OCI-LY1 (cell line): ENCODE measurements at regions not wholly inside any gene's neighbourhood (a gene's known extent, or its start where the extent isn't known, plus 50 kb on each side); places are given as distances from the start of the nearest gene placed in this dataset.

Source experiments
- H2AFZ ChIP-seq: fragments of 200-600 bp; sonication (generic), shearing (Covaris generic); 2 replicates; pipeline ENCODE4 v1.6.0; 2014; ENCODE audit warnings: antibody characterized with exemption, mild to moderate bottlenecking, low read length
- H3F3A ChIP-seq: fragments of 200-600 bp; sonication (generic), shearing (Covaris generic); 2 replicates; pipeline ENCODE4 v1.6.0; 2014; ENCODE audit warnings: mild to moderate bottlenecking, antibody characterized with exemption, low read length, moderate library complexity; ENCODE audit not compliant: insufficient read depth
- H3K27ac ChIP-seq: fragments of 200-600 bp; sonication (generic); 2 replicates; pipeline ENCODE4 v1.5.1; 2014; ENCODE audit warnings: low read length, mixed run types, mild to moderate bottlenecking, low read depth; ENCODE audit not compliant: poor library complexity, severe bottlenecking
- H3K27me3 ChIP-seq: fragments of 200-600 bp; sonication (generic); 2 replicates; pipeline ENCODE4 v1.6.0; 2014; ENCODE audit warnings: antibody characterized with exemption, mild to moderate bottlenecking, low read length, moderate library complexity; ENCODE audit not compliant: insufficient read depth
- H3K36me3 ChIP-seq: fragments of 200-600 bp; sonication (generic); 2 replicates; pipeline ENCODE4 v1.6.1; 2014; ENCODE audit warnings: mild to moderate bottlenecking, antibody characterized with exemption, low read length, moderate library complexity, mixed read lengths; ENCODE audit not compliant: insufficient read depth
- H3K4me1 ChIP-seq: fragments of 200-600 bp; sonication (generic); 2 replicates; pipeline ENCODE4 v1.5.1; 2014; ENCODE audit warnings: mild to moderate bottlenecking, low read length, moderate library complexity; ENCODE audit not compliant: insufficient read depth, severe bottlenecking
- H3K4me2 ChIP-seq: fragments of 200-600 bp; sonication (generic), shearing (Covaris generic); 2 replicates; pipeline ENCODE4 v1.6.1; 2014; ENCODE audit warnings: low read length
- H3K4me3 ChIP-seq: fragments of 200-600 bp; sonication (generic); 2 replicates; pipeline ENCODE4 v1.5.1; 2014; ENCODE audit warnings: low read length, low read depth, mild to moderate bottlenecking, mixed read lengths; ENCODE audit not compliant: poor library complexity, severe bottlenecking
- H3K79me2 ChIP-seq: fragments of 200-600 bp; shearing (Covaris generic); 2 replicates; pipeline ENCODE4 v1.6.1; 2016; ENCODE audit warnings: mixed run types, low read length, mixed read lengths; ENCODE audit not compliant: insufficient read depth
- H3K9ac ChIP-seq: fragments of 200-600 bp; sonication (generic), shearing (Covaris generic); 2 replicates; pipeline ENCODE4 v1.6.1; 2014; ENCODE audit warnings: mild to moderate bottlenecking, low read length, mixed read lengths
- H3K9me2 ChIP-seq: fragments of 200-600 bp; sonication (generic), shearing (Covaris generic); 2 replicates; pipeline ENCODE4 v1.6.1; 2014; ENCODE audit warnings: low read depth, mild to moderate bottlenecking, low read length, mixed read lengths
- H3K9me3 ChIP-seq: fragments of 200-600 bp; shearing (Covaris generic); 2 replicates; pipeline ENCODE4 v1.6.1; 2014; ENCODE audit warnings: low read length, mixed read lengths
- H4K20me1 ChIP-seq: fragments of 200-600 bp; sonication (generic), shearing (Covaris generic); 2 replicates; pipeline ENCODE4 v1.6.0; 2016; ENCODE audit warnings: mild to moderate bottlenecking, low read length; ENCODE audit not compliant: insufficient read depth
- CTCF ChIP-seq: fragments of 200-600 bp; sonication (generic), shearing (Covaris generic); IDR thresholded peaks from 2 replicates; pipeline ENCODE4 v1.5.1; 2017; ENCODE audit warnings: mild to moderate bottlenecking, antibody characterized with exemption, low read length, moderate library complexity, mixed read lengths
- EZH2 ChIP-seq: fragments of 200-600 bp; sonication (generic), shearing (Covaris generic); IDR thresholded peaks from 2 replicates; pipeline ENCODE4 v1.8.0; 2017; ENCODE audit warnings: borderline replicate concordance, mixed run types, mild to moderate bottlenecking, antibody characterized with exemption, low read length, moderate library complexity, mixed read lengths

GRCh38 chr18:76054156-76054555, 440.9 kb downstream of the ZNF516 start:
- Histone ChIP-seq H3K27ac (no peak overlapping the region), H3K36me3 (no peaks in the 10 kb centered on the region), H4K20me1 (no peaks in the 10 kb centered on the region), H2AFZ (no peak overlapping the region), H3K9ac (no peak overlapping the region), H3K4me2 (no peak overlapping the region), H3K9me3 (no peaks in the 10 kb centered on the region), H3K79me2 (no peaks in the 10 kb centered on the region), H3F3A (no peaks in the 10 kb centered on the region), H3K9me2 (no peaks in the 10 kb centered on the region), H3K27me3 (no peaks in the 10 kb centered on the region), H3K4me1 (no peaks in the 10 kb centered on the region), H3K4me3 (no peak overlapping the region)
- TF ChIP-seq EZH2 (no peak), CTCF (no peak)

- Histone ChIP-seq H3F3A (no peaks in the 10 kb centered on the region), H3K9me2 (no peaks in the 10 kb centered on the region), H4K20me1 (no peaks in the 10 kb centered on the region), H3K4me1 (no peaks in the 10 kb centered on the region), H3K9me3 (no peaks in the 10 kb centered on the region), H3K4me3 (no peak overlapping the region), H3K27me3 (no peaks in the 10 kb centered on the region), H3K79me2 (no peaks in the 10 kb centered on the region), H3K4me2 (no peak overlapping the region), H3K9ac (no peak overlapping the region), H3K36me3 (no peaks in the 10 kb centered on the region), H2AFZ (no peak overlapping the region), H3K27ac (no peak overlapping the region)
- no peak for TF ChIP-seq EZH2
- no peak for TF ChIP-seq CTCF
These were observed 441.5 kb downstream of the ZNF516 start for GRCh38 chr18:76053551-76053950.

GRCh38 chr18:76052227-76052595, 442.8 kb downstream of the ZNF516 start:
- Histone ChIP-seq H4K20me1 (no peaks in the 10 kb centered on the region), H3K9ac (no peak overlapping the region), H3K9me3 (no peaks in the 10 kb centered on the region), H3K27ac (no peak overlapping the region), H3K4me3 (no peak overlapping the region), H3K4me1 (no peaks in the 10 kb centered on the region), H2AFZ (no peak overlapping the region), H3K4me2 (no peak overlapping the region), H3K36me3 (no peaks in the 10 kb centered on the region), H3K9me2 (no peaks in the 10 kb centered on the region), H3F3A (no peaks in the 10 kb centered on the region), H3K27me3 (no peaks in the 10 kb centered on the region), H3K79me2 (no peaks in the 10 kb centered on the region)
- TF ChIP-seq CTCF (no peak), EZH2 (no peak)
